ENCODE measurements at regions not wholly inside any gene's neighbourhood (a gene's known extent, or its start where the extent isn't known, plus 50 kb on each side); places are given as distances from the start of the nearest gene placed in this dataset.

DNA sequence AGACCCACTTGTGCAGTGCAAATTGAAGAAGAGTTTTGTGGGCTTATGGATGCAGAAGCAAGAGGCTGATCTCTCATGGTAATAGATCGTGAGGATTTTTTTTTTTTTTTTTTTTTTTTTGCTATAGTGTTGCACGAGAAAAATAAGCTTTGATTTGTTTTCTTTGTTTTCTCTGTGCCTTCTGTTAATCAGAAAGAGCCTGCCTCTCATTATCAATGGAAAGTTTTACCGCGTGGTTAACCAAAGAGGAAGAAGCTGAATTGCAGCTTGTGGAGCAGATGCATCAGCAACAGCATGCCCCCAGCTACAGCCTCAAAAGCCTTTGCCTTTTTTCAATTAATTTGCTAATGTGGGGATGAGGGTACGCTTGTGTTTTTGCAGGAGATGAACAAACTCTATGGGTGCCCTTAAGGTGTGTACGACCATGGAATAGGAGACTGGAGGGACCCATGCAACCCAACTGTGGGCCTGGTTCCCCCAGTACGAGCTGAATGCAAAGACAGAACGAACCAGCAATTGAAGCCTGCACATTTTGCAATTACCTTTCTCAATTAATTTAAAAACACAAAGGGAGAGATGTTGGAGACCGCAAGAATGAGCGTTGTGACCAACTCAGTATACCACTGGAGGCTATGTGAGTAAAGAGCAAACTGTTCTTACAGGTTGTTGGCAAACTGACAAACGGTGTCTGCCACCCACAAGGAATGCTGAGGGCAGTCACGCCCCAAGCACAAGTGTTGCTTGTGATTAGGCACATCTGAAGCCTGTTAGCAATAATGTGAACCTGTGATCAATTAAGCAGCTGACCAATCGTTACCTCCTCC, 58.6 kb upstream of the SPRY2 start:
- peak in 1 of 2 experiments; percentile 63 for DNase-seq (ENCODE audit: low read depth in 1 of 2, low spot score in 1 of 2)
- TF ChIP-seq JUND (IDR thresholded peaks at IDR 0.05; ENCODE audit: low read depth) = no peak
- in situ Hi-C loops (cut with HindIII; ENCODE audit: low pct_unique_long_range_greater_than_20kb, low sequenced_read_pairs) = no loop called here

Data from T47D (cell line).